H1 (cell line): ENCODE measurements at regions not wholly inside any gene's neighbourhood (a gene's known extent, or its start where the extent isn't known, plus 50 kb on each side); places are given as distances from the start of the nearest gene placed in this dataset.

Experiments
- CTCF ChIA-PET: fragments of 300-600 bp; sonication (Branson Sonifier 250); formaldehyde crosslinking; loops from one replicate; lab custom pipeline; 2021; ENCODE audit not compliant: partially characterized antibody; lab: Charles Lee
- POLR2A ChIA-PET: fragments of 300-600 bp; sonication (Branson Sonifier 250); formaldehyde crosslinking; loops from one replicate; lab custom pipeline; 2021; ENCODE audit warnings: inconsistent platforms; ENCODE audit not compliant: partially characterized antibody; lab: Charles Lee
- DNase-seq, 2 experiments: peaks; one replicate each; pipeline versions ENCODE4 v3.0.0 to v3.0.0-alpha.2; 2010 to 2022; ENCODE audit warnings: low spot score in 2 of 2, low read depth in 1 of 2, mixed read lengths in 1 of 2
- FAIRE-seq: peaks from 2 replicates; lab custom pipeline; 2011; peaks lifted over from hg19 to GRCh38; lab: Jason Lieb, UNC
- H2AFZ ChIP-seq: 2 replicates; pipeline ENCODE4 v1.8.1; 2012; ENCODE audit warnings: low read length, inconsistent platforms
- H2AK5ac ChIP-seq: 2 replicates; pipeline ENCODE4 v1.6.1; 2013; ENCODE audit warnings: low read depth, low read length
- H2BK120ac ChIP-seq: replicated peaks from 2 replicates; pipeline ENCODE3; 2013; ENCODE audit warnings: low read depth, low read length, inconsistent platforms
- H2BK12ac ChIP-seq: 2 replicates; pipeline ENCODE4 v1.6.1; 2013; ENCODE audit warnings: low read depth, low read length
- H2BK15ac ChIP-seq: 2 replicates; pipeline ENCODE4 v1.6.1; 2013; ENCODE audit warnings: low read length
- H2BK20ac ChIP-seq: 2 replicates; pipeline ENCODE4 v1.6.1; 2013; ENCODE audit warnings: low read length
- H2BK5ac ChIP-seq: 2 replicates; pipeline ENCODE4 v1.6.1; 2013; ENCODE audit warnings: low read depth, low read length
- H3K14ac ChIP-seq: 2 replicates; pipeline ENCODE4 v1.6.1; 2013; ENCODE audit warnings: inconsistent platforms; ENCODE audit not compliant: insufficient read length
- H3K18ac ChIP-seq: 2 replicates; pipeline ENCODE4 v1.6.1; 2013; ENCODE audit warnings: low read length; ENCODE audit errors: extremely low read depth
- H3K23ac ChIP-seq: 2 replicates; pipeline ENCODE4 v1.6.1; 2013; ENCODE audit warnings: inconsistent platforms; ENCODE audit not compliant: insufficient read length
- H3K23me2 ChIP-seq: 2 replicates; pipeline ENCODE4 v1.6.1; 2013; ENCODE audit warnings: low read depth, low read length
- H3K27ac ChIP-seq: 2 replicates; pipeline ENCODE4 v1.6.1; 2011; ENCODE audit warnings: low read depth, low read length, inconsistent platforms
- H3K27me3 ChIP-seq, 4 experiments: replicated peaks in 1 of 4; 1 replicate in 1 of 4; 2 replicates in 3 of 4; pipeline versions ENCODE4 v1.6.1 to v1.8.1; 2011 to 2013; ENCODE audit warnings: low read length in 3 of 4, mild to moderate bottlenecking in 3 of 4, inconsistent platforms in 2 of 4, mixed read lengths in 2 of 4, moderate library complexity in 1 of 4; ENCODE audit not compliant: control insufficient read depth in 3 of 4, insufficient read depth in 3 of 4; ENCODE audit errors: extremely low read depth in 1 of 4
- H3K36me3 ChIP-seq, 4 experiments: 2 replicates each; pipeline versions ENCODE4 v1.6.1 to v1.8.1; 2011 to 2013; ENCODE audit warnings: mild to moderate bottlenecking in 4 of 4, low read length in 3 of 4, moderate library complexity in 2 of 4, control low read depth in 1 of 4, inconsistent platforms in 1 of 4; ENCODE audit not compliant: insufficient read depth in 4 of 4, control insufficient read depth in 2 of 4
- H3K4ac ChIP-seq: replicated peaks from 2 replicates; pipeline ENCODE3; 2013; ENCODE audit warnings: low read length, low read depth, mixed read lengths, inconsistent platforms; ENCODE audit not compliant: insufficient read length
- H3K4me1 ChIP-seq, 4 experiments: replicated peaks in 1 of 4; 1 replicate in 1 of 4; 2 replicates in 3 of 4; pipeline versions ENCODE4 v1.6.1 to v1.8.1; 2011 to 2013; ENCODE audit warnings: low read length in 3 of 4, inconsistent platforms in 2 of 4, mixed read lengths in 1 of 4; ENCODE audit not compliant: insufficient read depth in 4 of 4, control insufficient read depth in 3 of 4
- H3K4me2 ChIP-seq, 2 experiments: 2 replicates each; pipeline versions ENCODE4 v1.6.1 to v1.8.1; 2011 to 2013; ENCODE audit warnings: low read depth in 2 of 2, low read length in 2 of 2, control low read depth in 1 of 2, inconsistent platforms in 1 of 2, mild to moderate bottlenecking in 1 of 2; ENCODE audit not compliant: insufficient read depth in 1 of 2
- H3K4me3 ChIP-seq, 4 experiments: fragments of 200-600, 300-600 bp in 1 of 4; sonication (generic), shearing (Covaris generic), sonication (Bioruptor Twin) in 1 of 4; 2 replicates each; pipeline versions ENCODE4 v1.5.1 to v1.8.1; 2011 to 2016; ENCODE audit warnings: low read length in 4 of 4, low read depth in 3 of 4, control low read depth in 2 of 4, inconsistent platforms in 2 of 4, mild to moderate bottlenecking in 2 of 4, mixed read lengths in 1 of 4, moderate library complexity in 1 of 4; ENCODE audit not compliant: insufficient read depth in 2 of 4; ENCODE audit errors: extremely low read depth in 1 of 4
- H3K56ac ChIP-seq: replicated peaks from 2 replicates; pipeline ENCODE3; 2013; ENCODE audit warnings: low read depth, mild to moderate bottlenecking, mixed read lengths, low read length, inconsistent platforms; ENCODE audit not compliant: insufficient read length
- H3K79me1 ChIP-seq: 2 replicates; pipeline ENCODE4 v1.6.1; 2013; ENCODE audit warnings: low read depth, low read length, control low read depth
- H3K79me2 ChIP-seq, 2 experiments: 2 replicates each; pipeline versions ENCODE4 v1.6.1 to v1.8.1; 2012 to 2013; ENCODE audit warnings: low read length in 2 of 2, mild to moderate bottlenecking in 2 of 2, inconsistent platforms in 1 of 2; ENCODE audit not compliant: insufficient read depth in 2 of 2, control insufficient read depth in 1 of 2
- H3K9ac ChIP-seq, 4 experiments: replicated peaks in 1 of 4; 1 replicate in 1 of 4; 2 replicates in 3 of 4; pipeline versions ENCODE4 v1.6.1 to v1.8.1; 2011 to 2013; ENCODE audit warnings: low read depth in 3 of 4, low read length in 3 of 4, control low read depth in 2 of 4, mild to moderate bottlenecking in 2 of 4, moderate library complexity in 2 of 4, inconsistent platforms in 1 of 4; ENCODE audit errors: extremely low read depth in 1 of 4
- H3K9me3 ChIP-seq, 2 experiments: 2 replicates each; pipeline versions ENCODE4 v1.6.1 to v1.8.1; 2012 to 2013; ENCODE audit warnings: mild to moderate bottlenecking in 2 of 2, moderate library complexity in 2 of 2, control low read depth in 1 of 2, inconsistent platforms in 1 of 2, low read depth in 1 of 2, low read length in 1 of 2, mixed read lengths in 1 of 2; ENCODE audit not compliant: insufficient read depth in 2 of 2
- H4K20me1 ChIP-seq, 2 experiments: replicated peaks in 1 of 2; 2 replicates each; pipeline versions ENCODE3 to v1.8.1; 2011 to 2013; ENCODE audit warnings: inconsistent platforms in 2 of 2, low read length in 2 of 2, mild to moderate bottlenecking in 1 of 2; ENCODE audit not compliant: insufficient read depth in 2 of 2, control insufficient read depth in 1 of 2
- H4K5ac ChIP-seq: 2 replicates; pipeline ENCODE4 v1.6.1; 2013; ENCODE audit warnings: low read length, low read depth, mixed read lengths, inconsistent platforms; ENCODE audit not compliant: insufficient read length
- H4K8ac ChIP-seq: 2 replicates; pipeline ENCODE4 v1.8.0; 2013; ENCODE audit warnings: mild to moderate bottlenecking, moderate library complexity, low read length, inconsistent platforms; ENCODE audit not compliant: insufficient read depth; ENCODE audit errors: extremely low read depth
- H4K91ac ChIP-seq: replicated peaks from 2 replicates; pipeline ENCODE3; 2013; ENCODE audit warnings: low read length, mixed read lengths, inconsistent platforms; ENCODE audit not compliant: insufficient read length
- EGR1 ChIP-seq: IDR thresholded peaks from 2 replicates; pipeline ENCODE4 v1.6.1; 2011; ENCODE audit warnings: low read depth, low read length, borderline replicate concordance
- KDM5A ChIP-seq: fragments of 200-600 bp; IDR thresholded peaks from 2 replicates; pipeline ENCODE4 v1.7.1; 2012; ENCODE audit warnings: mild to moderate bottlenecking, low read length, inconsistent platforms, mixed read lengths
- POLR2A ChIP-seq, 2 experiments: IDR thresholded peaks; 1 replicate in 1 of 2; 2 replicates in 1 of 2; pipeline ENCODE4 v1.6.1; 2011; ENCODE audit warnings: low read depth in 2 of 2, low read length in 2 of 2, mild to moderate bottlenecking in 2 of 2; ENCODE audit errors: control extremely low read depth in 1 of 2
- RFX5 ChIP-seq: IDR thresholded peaks from 2 replicates; pipeline ENCODE4 v1.6.1; 2011; ENCODE audit warnings: low read depth, low read length, improper control_type of control experiment, borderline replicate concordance
- SIX5 ChIP-seq: IDR thresholded peaks from 2 replicates; pipeline ENCODE4 v1.6.1; 2011; ENCODE audit warnings: mild to moderate bottlenecking, low read depth, low read length
- ZNF274 ChIP-seq: IDR thresholded peaks from 2 replicates; pipeline ENCODE4 v1.7.0; 2012; ENCODE audit warnings: low read length, borderline replicate concordance; ENCODE audit errors: extremely low read depth
- TF ChIP-seq, protein P1 (sequence below): IDR thresholded peaks from 2 replicates; pipeline ENCODE4 v1.6.1; 2011; ENCODE audit warnings: low read depth, mild to moderate bottlenecking, low read length; ENCODE audit not compliant: insufficient read depth
- TF ChIP-seq, protein P2 (sequence below), 3 experiments: IDR thresholded peaks; 1 replicate in 2 of 3; 2 replicates in 1 of 3; pipeline versions ENCODE4 v1.5.1 to v1.6.1; 2011; ENCODE audit warnings: low read length in 3 of 3, mild to moderate bottlenecking in 3 of 3, inconsistent platforms in 2 of 3, low read depth in 1 of 3, moderate library complexity in 1 of 3; ENCODE audit not compliant: insufficient read depth in 1 of 3; ENCODE audit errors: control extremely low read depth in 1 of 3

DNA sequence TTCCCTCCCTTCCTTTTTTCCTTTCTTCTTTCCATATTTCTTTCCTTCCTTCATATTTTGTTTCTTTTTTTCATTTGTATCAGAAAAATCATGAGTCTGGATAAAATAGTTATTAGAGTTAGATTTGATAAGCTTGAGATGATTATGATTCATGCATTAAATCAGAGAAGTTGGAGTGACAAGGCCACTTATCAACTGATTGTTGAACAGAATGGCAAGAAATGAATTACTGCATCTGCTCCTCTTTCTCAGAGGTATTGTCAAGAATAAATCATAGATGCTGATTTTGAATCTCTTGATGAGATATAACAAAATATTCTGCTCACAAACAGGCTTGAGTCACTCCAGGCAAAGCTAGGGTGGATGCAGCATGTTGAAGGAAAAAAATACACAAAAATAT, 54.6 kb upstream of the ANO5 start:
- Histone ChIP-seq H4K91ac (no peak overlapping the region), H4K20me1 (no peaks in the 10 kb centered on the region), H3K23me2 (no peaks in the 10 kb centered on the region), H3K14ac (no peak overlapping the region), H4K5ac (no peak overlapping the region), H3K9me3 (no peaks in the 10 kb centered on the region), H3K79me1 (no peaks in the 10 kb centered on the region), H2AFZ (no peak overlapping the region), H2BK5ac (no peak overlapping the region), H3K23ac (no peak overlapping the region), H3K18ac (no peak overlapping the region), H3K4me2 (no peak overlapping the region), H3K27me3 (no peaks in the 10 kb centered on the region), H3K4ac (no peak overlapping the region), H3K36me3 (no peaks in the 10 kb centered on the region), H3K27ac (no peak overlapping the region), H3K79me2 (no peaks in the 10 kb centered on the region), H2BK15ac (no peak overlapping the region), H3K56ac (no peak overlapping the region), H2AK5ac (no peak overlapping the region), H2BK120ac (no peak overlapping the region), H4K8ac (no peak overlapping the region), H3K4me1 (no peaks in the 10 kb centered on the region), H2BK20ac (no peak overlapping the region), H3K4me3 (no peak overlapping the region), H2BK12ac (no peak overlapping the region), H3K9ac (no peak overlapping the region)
- no peak for FAIRE-seq
- ChIA-PET POLR2A (no interaction called here), CTCF (interaction anchor here (0.7 to 0.8 kb wide), 2 partner anchors 24 to 242 kb away, joined by 4 read pairs; no protein-coding TSS in a partner anchor)
- no peak for DNase-seq
- no peak for TF ChIP-seq POLR2A (IDR thresholded peaks at IDR 0.05; ENCODE audit: control extremely low read depth in 1 of 2, low read depth in 2 of 2, low read length in 2 of 2)
- TF ChIP-seq, protein P1, sequence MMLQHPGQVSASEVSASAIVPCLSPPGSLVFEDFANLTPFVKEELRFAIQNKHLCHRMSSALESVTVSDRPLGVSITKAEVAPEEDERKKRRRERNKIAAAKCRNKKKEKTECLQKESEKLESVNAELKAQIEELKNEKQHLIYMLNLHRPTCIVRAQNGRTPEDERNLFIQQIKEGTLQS, result no peak
- no peak for TF ChIP-seq KDM5A
- no peak for TF ChIP-seq ZNF274
- no peak for TF ChIP-seq RFX5
- TF ChIP-seq SIX5, result no peak
- TF ChIP-seq, protein P2, sequence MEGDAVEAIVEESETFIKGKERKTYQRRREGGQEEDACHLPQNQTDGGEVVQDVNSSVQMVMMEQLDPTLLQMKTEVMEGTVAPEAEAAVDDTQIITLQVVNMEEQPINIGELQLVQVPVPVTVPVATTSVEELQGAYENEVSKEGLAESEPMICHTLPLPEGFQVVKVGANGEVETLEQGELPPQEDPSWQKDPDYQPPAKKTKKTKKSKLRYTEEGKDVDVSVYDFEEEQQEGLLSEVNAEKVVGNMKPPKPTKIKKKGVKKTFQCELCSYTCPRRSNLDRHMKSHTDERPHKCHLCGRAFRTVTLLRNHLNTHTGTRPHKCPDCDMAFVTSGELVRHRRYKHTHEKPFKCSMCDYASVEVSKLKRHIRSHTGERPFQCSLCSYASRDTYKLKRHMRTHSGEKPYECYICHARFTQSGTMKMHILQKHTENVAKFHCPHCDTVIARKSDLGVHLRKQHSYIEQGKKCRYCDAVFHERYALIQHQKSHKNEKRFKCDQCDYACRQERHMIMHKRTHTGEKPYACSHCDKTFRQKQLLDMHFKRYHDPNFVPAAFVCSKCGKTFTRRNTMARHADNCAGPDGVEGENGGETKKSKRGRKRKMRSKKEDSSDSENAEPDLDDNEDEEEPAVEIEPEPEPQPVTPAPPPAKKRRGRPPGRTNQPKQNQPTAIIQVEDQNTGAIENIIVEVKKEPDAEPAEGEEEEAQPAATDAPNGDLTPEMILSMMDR (IDR thresholded peaks at IDR 0.05; ENCODE audit: control extremely low read depth in 1 of 3, insufficient read depth in 1 of 3, low read depth in 1 of 3, low read length in 3 of 3), result no peak
- no peak for TF ChIP-seq EGR1
